DOHH2 (cell line): ENCODE measurements at regions not wholly inside any gene's neighbourhood (a gene's known extent, or its start where the extent isn't known, plus 50 kb on each side); places are given as distances from the start of the nearest gene placed in this dataset.

Experiments
- EZH2phosphoT487 ChIP-seq: fragments of 200-600 bp; sonication (generic); IDR thresholded peaks from 2 replicates; pipeline ENCODE4 v1.6.1; 2017; ENCODE audit warnings: borderline replicate concordance, mild to moderate bottlenecking, antibody characterized with exemption, low read length, moderate library complexity, mixed read lengths
- TF ChIP-seq, protein P1 (sequence below): fragments of 200-600 bp; sonication (generic); IDR thresholded peaks from one replicate; pipeline ENCODE4 v1.5.1; 2014; ENCODE audit warnings: antibody characterized with exemption, mild to moderate bottlenecking, low read depth, low read length; ENCODE audit not compliant: poor library complexity, severe bottlenecking

- no peak for TF ChIP-seq EZH2phosphoT487
- TF ChIP-seq, protein P1, sequence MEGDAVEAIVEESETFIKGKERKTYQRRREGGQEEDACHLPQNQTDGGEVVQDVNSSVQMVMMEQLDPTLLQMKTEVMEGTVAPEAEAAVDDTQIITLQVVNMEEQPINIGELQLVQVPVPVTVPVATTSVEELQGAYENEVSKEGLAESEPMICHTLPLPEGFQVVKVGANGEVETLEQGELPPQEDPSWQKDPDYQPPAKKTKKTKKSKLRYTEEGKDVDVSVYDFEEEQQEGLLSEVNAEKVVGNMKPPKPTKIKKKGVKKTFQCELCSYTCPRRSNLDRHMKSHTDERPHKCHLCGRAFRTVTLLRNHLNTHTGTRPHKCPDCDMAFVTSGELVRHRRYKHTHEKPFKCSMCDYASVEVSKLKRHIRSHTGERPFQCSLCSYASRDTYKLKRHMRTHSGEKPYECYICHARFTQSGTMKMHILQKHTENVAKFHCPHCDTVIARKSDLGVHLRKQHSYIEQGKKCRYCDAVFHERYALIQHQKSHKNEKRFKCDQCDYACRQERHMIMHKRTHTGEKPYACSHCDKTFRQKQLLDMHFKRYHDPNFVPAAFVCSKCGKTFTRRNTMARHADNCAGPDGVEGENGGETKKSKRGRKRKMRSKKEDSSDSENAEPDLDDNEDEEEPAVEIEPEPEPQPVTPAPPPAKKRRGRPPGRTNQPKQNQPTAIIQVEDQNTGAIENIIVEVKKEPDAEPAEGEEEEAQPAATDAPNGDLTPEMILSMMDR = no peak
Measured at GRCh38 chr14:56400109-56400825, 179.3 kb upstream of the TMEM260 start.
